CD4-positive, alpha-beta T cell (primary cell): ENCODE measurements at regions not wholly inside any gene's neighbourhood (a gene's known extent, or its start where the extent isn't known, plus 50 kb on each side); places are given as distances from the start of the nearest gene placed in this dataset.

ENCODE experiments used
- ATAC-seq: fragments of 200-7000 bp; cut with Tn5 transposase; one replicate; pipeline ENCODE4 v1.10.0; 2022; ENCODE audit warnings: mild to moderate bottlenecking; ENCODE audit not compliant: poor library complexity
- CTCF ChIA-PET: fragments of 350-600 bp; sonication (Branson Sonifier 250); formaldehyde crosslinking; loops from one replicate; lab custom pipeline; 2021; ENCODE audit warnings: antibody characterized with exemption, inconsistent platforms; lab: Charles Lee
- POLR2A ChIA-PET: fragments of 350-600 bp; sonication (Branson Sonifier 250); formaldehyde crosslinking; loops from one replicate; lab custom pipeline; 2021; ENCODE audit warnings: antibody characterized with exemption, inconsistent platforms; lab: Charles Lee
- DNase-seq, 14 experiments: peaks; one replicate each; pipeline ENCODE4 v3.0.0-alpha.2; 2013 to 2020; ENCODE audit warnings: mixed read lengths in 2 of 14
- H3K27ac ChIP-seq, 2 donors: one replicate each; pipeline versions ENCODE4 v1.5.1 to v1.7.0; 2013; ENCODE audit warnings: low read length in 2 of 2, low read depth in 1 of 2, mild to moderate bottlenecking in 1 of 2
- H3K27me3 ChIP-seq, 2 experiments: 1 replicate in 1 of 2; 2 replicates in 1 of 2; pipeline versions ENCODE4 v1.6.1 to v1.7.0; 2013; ENCODE audit warnings: low read length in 2 of 2, control low read depth in 1 of 2, mild to moderate bottlenecking in 1 of 2, moderate library complexity in 1 of 2; ENCODE audit not compliant: insufficient read depth in 2 of 2, control insufficient read depth in 1 of 2
- H3K36me3 ChIP-seq: one replicate; pipeline ENCODE4 v1.6.1; 2013; ENCODE audit warnings: low read length, control low read depth; ENCODE audit not compliant: insufficient read depth
- H3K4me1 ChIP-seq: one replicate; pipeline ENCODE4 v1.6.1; 2013; ENCODE audit warnings: low read length, control low read depth; ENCODE audit not compliant: insufficient read depth
- H3K4me3 ChIP-seq: one replicate; pipeline ENCODE4 v1.5.1; 2013; ENCODE audit warnings: mild to moderate bottlenecking, low read length, moderate library complexity
- H3K9me3 ChIP-seq, 2 experiments: 1 replicate in 1 of 2; 2 replicates in 1 of 2; pipeline versions ENCODE4 v1.6.1 to v1.7.0; 2013; ENCODE audit warnings: low read length in 2 of 2, mild to moderate bottlenecking in 2 of 2, control low read depth in 1 of 2, moderate library complexity in 1 of 2; ENCODE audit not compliant: control insufficient read depth in 1 of 2, insufficient read depth in 1 of 2
- H3K27ac Mint-ChIP-seq: one replicate; pipeline ENCODE4 v1.8.0; 2020; ENCODE audit warnings: mixed read lengths
- H3K27me3 Mint-ChIP-seq: one replicate; pipeline ENCODE4 v1.8.0; 2021; ENCODE audit warnings: mixed read lengths
- H3K36me3 Mint-ChIP-seq: one replicate; pipeline ENCODE4 v1.8.0; 2021; ENCODE audit warnings: low read depth, mixed read lengths
- H3K4me1 Mint-ChIP-seq: one replicate; pipeline ENCODE4 v1.8.0; 2021; ENCODE audit warnings: low read depth, mixed read lengths
- H3K4me3 Mint-ChIP-seq: one replicate; pipeline ENCODE4 v1.8.0; 2020; ENCODE audit warnings: mild to moderate bottlenecking, mixed read lengths
- H3K9me3 Mint-ChIP-seq: one replicate; pipeline ENCODE4 v1.8.0; 2020; ENCODE audit warnings: mixed read lengths
- CTCF ChIP-seq: fragments of 200-600 bp; IDR thresholded peaks from one replicate; pipeline ENCODE4 v1.8.0; 2022; ENCODE audit warnings: antibody characterized with exemption, mild to moderate bottlenecking
- intact Hi-C, 2 experiments: fragments of 100-400 bp; cut with DNase I in 1 of 2; cut with micrococcal nuclease in 1 of 2; formaldehyde crosslinking; loops; one replicate each; pipeline versions ENCODE4 v1.15.1 to v1.9.0; 2023 to 2025; cut with DNase I, micrococcal nuclease

- Histone ChIP-seq H3K4me3 (no peak overlapping the region), H3K36me3 (no peaks in the 10 kb centered on the region), H3K4me1 (no peaks in the 10 kb centered on the region), H3K27me3 (no peaks in the 10 kb centered on the region), H3K9me3 (no peaks in the 10 kb centered on the region), H3K27ac (no peak overlapping the region)
- ATAC-seq = no peak
- Mint-ChIP-seq H3K4me1 (no peaks in the 10 kb centered on the region), H3K27me3 (no peaks in the 10 kb centered on the region), H3K4me3 (no peak overlapping the region), H3K9me3 (no peaks in the 10 kb centered on the region), H3K36me3 (no peaks in the 10 kb centered on the region), H3K27ac (no peak overlapping the region)
- TF ChIP-seq CTCF = no peak
- intact Hi-C loops = no loop called here
- ChIA-PET CTCF (no interaction called here), POLR2A (no interaction called here)
- DNase-seq = no peak
Observed at GRCh38 chr18:67654101-67654500, 137.6 kb upstream of the DSEL start.

DNA sequence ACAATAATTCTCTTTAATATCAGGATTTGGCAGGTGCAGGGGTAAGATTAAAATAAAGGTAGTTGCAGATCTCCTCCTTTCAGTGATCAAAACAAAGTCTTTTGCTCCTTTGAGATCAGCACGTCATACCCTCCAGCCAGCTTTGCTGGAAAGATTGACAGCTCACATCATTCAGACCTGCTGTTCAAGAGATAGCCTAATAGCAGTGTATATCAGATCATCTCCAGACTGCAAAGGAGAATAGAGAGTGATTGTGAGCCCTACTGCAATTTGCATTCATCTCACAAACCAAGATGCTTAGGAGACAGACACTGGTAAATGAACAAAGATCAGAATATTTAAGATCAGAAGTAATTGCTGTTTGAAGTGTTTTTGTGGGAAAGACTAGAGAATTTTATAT is 135.8 kb upstream of the DSEL start:
- H3K4me1 Mint-ChIP-seq = no peaks in the 10 kb centered on the region
- Histone ChIP-seq H3K27me3 (no peaks in the 10 kb centered on the region), H3K9me3 (no peaks in the 10 kb centered on the region), H3K4me1 (no peaks in the 10 kb centered on the region), H3K36me3 (no peaks in the 10 kb centered on the region), H3K27ac (no peak overlapping the region), H3K4me3 (no peak overlapping the region)
- ChIA-PET POLR2A (no interaction called here), CTCF (no interaction called here)
- intact Hi-C loops = no loop called here
- H3K27ac Mint-ChIP-seq = no peak overlapping the region
- ATAC-seq (no peak), DNase-seq (no peak)
- H3K4me3 Mint-ChIP-seq = no peak overlapping the region
- no peaks in the 10 kb centered on the region for H3K36me3 Mint-ChIP-seq
- no peak for TF ChIP-seq CTCF
- H3K9me3 Mint-ChIP-seq = no peaks in the 10 kb centered on the region
- H3K27me3 Mint-ChIP-seq = no peaks in the 10 kb centered on the region

GRCh38 chr18:67651438-67651837 is 134.9 kb upstream of the DSEL start:
- DNase-seq (no peak), ATAC-seq (no peak)
- CTCF ChIA-PET = no interaction called here
- Mint-ChIP-seq H3K36me3 (no peaks in the 10 kb centered on the region), H3K4me3 (no peak overlapping the region), H3K9me3 (no peaks in the 10 kb centered on the region), H3K27me3 (no peaks in the 10 kb centered on the region), H3K27ac (no peak overlapping the region), H3K4me1 (no peaks in the 10 kb centered on the region)
- no peak for TF ChIP-seq CTCF
- no peaks in the 10 kb centered on the region for H3K4me1 ChIP-seq
- no peak overlapping the region for H3K4me3 ChIP-seq
- no peaks in the 10 kb centered on the region for H3K36me3 ChIP-seq
- H3K27ac ChIP-seq = no peak overlapping the region
- POLR2A ChIA-PET = no interaction called here
- no peaks in the 10 kb centered on the region for H3K9me3 ChIP-seq
- intact Hi-C loops = no loop called here
- no peaks in the 10 kb centered on the region for H3K27me3 ChIP-seq
